Effector memory CD4-positive, alpha-beta T cell (primary cell): ENCODE measurements at regions not wholly inside any gene's neighbourhood (a gene's known extent, or its start where the extent isn't known, plus 50 kb on each side); places are given as distances from the start of the nearest gene placed in this dataset.

Experiments used
- DNase-seq, 3 donors: peaks; one replicate each; pipeline ENCODE4 v3.0.0-alpha.2; 2020
- H3K27ac ChIP-seq: 2 replicates; pipeline ENCODE4 v1.7.0; 2013; ENCODE audit warnings: mild to moderate bottlenecking, low read length, moderate library complexity; ENCODE audit not compliant: insufficient read depth, poor library complexity, severe bottlenecking
- H3K27me3 ChIP-seq: replicated peaks from 2 replicates; pipeline ENCODE4 v1.7.0; 2013; ENCODE audit warnings: mild to moderate bottlenecking, low read length; ENCODE audit not compliant: insufficient read depth, control insufficient read depth, poor library complexity, severe bottlenecking
- H3K36me3 ChIP-seq: 2 replicates; pipeline ENCODE4 v1.7.0; 2013; ENCODE audit warnings: mild to moderate bottlenecking, low read length, moderate library complexity; ENCODE audit not compliant: control insufficient read depth, insufficient read depth
- H3K4me1 ChIP-seq: 2 replicates; pipeline ENCODE4 v1.7.0; 2013; ENCODE audit warnings: low read length, mild to moderate bottlenecking; ENCODE audit not compliant: control insufficient read depth, insufficient read depth, poor library complexity, severe bottlenecking
- H3K4me3 ChIP-seq: 2 replicates; pipeline ENCODE4 v1.7.0; 2013; ENCODE audit warnings: low read length, low read depth, mild to moderate bottlenecking; ENCODE audit not compliant: insufficient read depth, poor library complexity, severe bottlenecking
- H3K9me3 ChIP-seq: 2 replicates; pipeline ENCODE4 v1.7.0; 2013; ENCODE audit warnings: mild to moderate bottlenecking, low read length, moderate library complexity; ENCODE audit not compliant: control insufficient read depth

- DNase-seq = no peak
- Histone ChIP-seq H3K9me3 (no peaks in the 10 kb centered on the region), H3K4me1 (no peaks in the 10 kb centered on the region), H3K4me3 (no peak overlapping the region), H3K27ac (no peak overlapping the region), H3K27me3 (no peaks in the 10 kb centered on the region), H3K36me3 (no peaks in the 10 kb centered on the region)
These were observed 1328.3 kb downstream of the C4orf33 start for GRCh38 chr4:130424211-130424610.

GRCh38 chr4:130432289-130432688 is 1336.3 kb downstream of the C4orf33 start:
- H3K27ac ChIP-seq = no peak overlapping the region
- DNase-seq = no peak
- H3K9me3 ChIP-seq = no peaks in the 10 kb centered on the region
- H3K36me3 ChIP-seq = no peaks in the 10 kb centered on the region
- no peaks in the 10 kb centered on the region for H3K4me1 ChIP-seq
- H3K4me3 ChIP-seq = no peak overlapping the region
- no peaks in the 10 kb centered on the region for H3K27me3 ChIP-seq

GRCh38 chr4:130449741-130450140 is 1353.8 kb downstream of the C4orf33 start:
- no peak for DNase-seq
- Histone ChIP-seq H3K9me3 (no peaks in the 10 kb centered on the region), H3K4me3 (no peak overlapping the region), H3K27me3 (no peaks in the 10 kb centered on the region), H3K36me3 (no peaks in the 10 kb centered on the region), H3K4me1 (no peaks in the 10 kb centered on the region), H3K27ac (no peak overlapping the region)

GRCh38 chr4:130468340-130468739 is 1372.4 kb downstream of the C4orf33 start:
- Histone ChIP-seq H3K4me3 (no peak overlapping the region), H3K27me3 (no peaks in the 10 kb centered on the region), H3K4me1 (no peaks in the 10 kb centered on the region), H3K9me3 (no peaks in the 10 kb centered on the region), H3K36me3 (no peaks in the 10 kb centered on the region), H3K27ac (no peak overlapping the region)
- DNase-seq = no peak

GRCh38 chr4:130478406-130478805 is 1382.5 kb downstream of the C4orf33 start:
- Histone ChIP-seq H3K4me1 (no peaks in the 10 kb centered on the region), H3K27ac (no peak overlapping the region), H3K9me3 (no peaks in the 10 kb centered on the region), H3K27me3 (no peaks in the 10 kb centered on the region), H3K4me3 (no peak overlapping the region), H3K36me3 (no peaks in the 10 kb centered on the region)
- no peak for DNase-seq

- DNase-seq = no peak
- Histone ChIP-seq H3K36me3 (no peaks in the 10 kb centered on the region), H3K27ac (no peak overlapping the region), H3K4me1 (no peaks in the 10 kb centered on the region), H3K4me3 (no peak overlapping the region), H3K9me3 (no peaks in the 10 kb centered on the region), H3K27me3 (no peaks in the 10 kb centered on the region)
These were observed 1383.1 kb downstream of the C4orf33 start for GRCh38 chr4:130479020-130479419.

- Histone ChIP-seq H3K27me3 (no peaks in the 10 kb centered on the region), H3K36me3 (no peaks in the 10 kb centered on the region), H3K27ac (no peak overlapping the region), H3K4me3 (no peak overlapping the region), H3K9me3 (no peaks in the 10 kb centered on the region), H3K4me1 (no peaks in the 10 kb centered on the region)
- no peak for DNase-seq
These were observed 1383.7 kb downstream of the C4orf33 start for GRCh38 chr4:130479674-130480073.

- Histone ChIP-seq H3K4me3 (no peak overlapping the region), H3K9me3 (no peaks in the 10 kb centered on the region)
These were observed 1388.9 kb downstream of the C4orf33 start for GRCh38 chr4:130484826-130485225.

GRCh38 chr4:130485371-130485770 is 1389.4 kb downstream of the C4orf33 start:
- H3K36me3 ChIP-seq = no peaks in the 10 kb centered on the region
- H3K27me3 ChIP-seq = no peaks in the 10 kb centered on the region
- no peaks in the 10 kb centered on the region for H3K9me3 ChIP-seq
- H3K4me3 ChIP-seq = no peak overlapping the region
- no peaks in the 10 kb centered on the region for H3K4me1 ChIP-seq
- H3K27ac ChIP-seq = no peak overlapping the region
- DNase-seq = no peak

More at GRCh38 chr4:130484826-130485225, 1388.9 kb downstream of the C4orf33 start:
- no peaks in the 10 kb centered on the region for H3K27me3 ChIP-seq
- H3K27ac ChIP-seq = no peak overlapping the region
- no peak for DNase-seq
- no peaks in the 10 kb centered on the region for H3K4me1 ChIP-seq
- no peaks in the 10 kb centered on the region for H3K36me3 ChIP-seq

GRCh38 chr4:130486186-130486585 is 1390.2 kb downstream of the C4orf33 start:
- Histone ChIP-seq H3K27ac (no peak overlapping the region), H3K4me1 (no peaks in the 10 kb centered on the region), H3K9me3 (no peaks in the 10 kb centered on the region), H3K4me3 (no peak overlapping the region), H3K36me3 (no peaks in the 10 kb centered on the region), H3K27me3 (no peaks in the 10 kb centered on the region)
- DNase-seq = no peak

- Histone ChIP-seq H3K27me3 (no peaks in the 10 kb centered on the region), H3K4me3 (no peak overlapping the region), H3K4me1 (no peaks in the 10 kb centered on the region), H3K36me3 (no peaks in the 10 kb centered on the region), H3K27ac (no peak overlapping the region), H3K9me3 (no peaks in the 10 kb centered on the region)
- DNase-seq = no peak
These were observed 1390.9 kb downstream of the C4orf33 start for GRCh38 chr4:130486841-130487240.
